NCI-H1105 treated with DMSO at 0.1 percent for 48 hours (cell line): ENCODE measurements at regions not wholly inside any gene's neighbourhood (a gene's known extent, or its start where the extent isn't known, plus 50 kb on each side); places are given as distances from the start of the nearest gene placed in this dataset.

ENCODE experiments used
- DNase-seq: peaks from one replicate; lab custom pipeline; 2025; lab: John Stamatoyannopoulos, UW

DNA sequence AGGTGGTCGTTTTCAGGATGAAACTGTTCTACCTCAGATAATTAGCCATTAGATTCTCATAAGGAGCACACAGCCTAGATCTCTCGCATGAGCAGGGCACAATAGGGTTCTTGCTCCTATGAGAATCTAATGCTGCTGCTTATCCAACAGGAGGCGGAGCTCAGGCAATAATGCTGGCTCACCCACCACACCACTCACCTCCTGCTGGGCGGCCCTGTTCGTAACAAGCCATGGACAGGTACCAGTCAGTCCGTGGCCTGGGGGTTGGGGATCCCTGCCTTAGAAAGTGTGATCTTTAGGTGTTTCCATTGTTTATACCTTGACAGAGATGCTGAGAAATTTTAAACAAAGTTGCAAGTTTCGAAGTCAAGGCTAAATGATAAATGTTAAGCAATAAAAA is 344.6 kb upstream of the HTR2A start:
- no peak for DNase-seq

- DNase-seq, result no peak
These were observed 342.2 kb upstream of the HTR2A start for GRCh38 chr13:47239025-47239424.

- no peak for DNase-seq
These were observed 340.7 kb upstream of the HTR2A start for GRCh38 chr13:47237571-47237970.

GRCh38 chr13:47233734-47234133 is 336.9 kb upstream of the HTR2A start:
- DNase-seq, result no peak

GRCh38 chr13:47232516-47232915 is 335.7 kb upstream of the HTR2A start:
- no peak for DNase-seq

DNA sequence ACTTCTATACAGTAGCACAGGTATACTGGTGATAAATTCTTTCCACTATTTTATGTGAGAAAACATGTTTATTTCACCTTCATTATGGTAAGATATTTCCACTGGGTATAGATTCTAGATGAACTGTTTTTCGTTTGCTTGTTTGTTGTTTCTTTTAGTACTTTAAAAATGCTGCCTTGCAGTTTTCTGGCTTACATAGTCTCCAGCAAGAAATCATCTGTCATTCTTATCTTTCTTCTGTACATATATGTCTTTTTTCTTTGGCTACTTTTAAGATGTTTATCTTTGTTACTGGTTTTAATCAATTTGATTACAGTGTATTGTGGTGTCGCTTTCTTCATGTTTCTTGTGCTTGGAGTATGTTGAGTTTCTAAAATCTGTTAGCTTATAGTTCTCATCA is 333.3 kb upstream of the HTR2A start:
- DNase-seq, result no peak

GRCh38 chr13:47226516-47226915 is 329.7 kb upstream of the HTR2A start:
- no peak for DNase-seq

- DNase-seq, result no peak
These were observed 323.7 kb upstream of the HTR2A start for GRCh38 chr13:47220453-47221140.

DNA sequence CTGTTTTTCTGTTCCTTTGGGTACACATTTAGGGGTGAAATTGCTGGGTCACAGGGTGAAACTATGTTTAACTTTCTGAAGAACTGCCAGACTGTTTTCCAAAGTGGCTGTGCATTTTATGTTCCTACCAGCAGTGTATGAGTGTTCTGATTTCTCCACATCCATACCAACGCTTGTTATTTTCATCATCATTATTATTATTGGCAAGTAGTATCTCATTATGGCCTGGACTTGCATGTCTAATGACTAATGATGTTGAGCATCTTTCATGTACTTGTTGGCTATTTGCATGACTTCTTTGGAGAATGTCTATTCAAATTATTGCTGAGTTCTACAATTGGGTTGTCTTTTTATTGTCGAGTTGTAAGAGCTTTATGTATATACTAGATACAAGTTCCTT is 321.8 kb upstream of the HTR2A start:
- DNase-seq, result no peak

DNA sequence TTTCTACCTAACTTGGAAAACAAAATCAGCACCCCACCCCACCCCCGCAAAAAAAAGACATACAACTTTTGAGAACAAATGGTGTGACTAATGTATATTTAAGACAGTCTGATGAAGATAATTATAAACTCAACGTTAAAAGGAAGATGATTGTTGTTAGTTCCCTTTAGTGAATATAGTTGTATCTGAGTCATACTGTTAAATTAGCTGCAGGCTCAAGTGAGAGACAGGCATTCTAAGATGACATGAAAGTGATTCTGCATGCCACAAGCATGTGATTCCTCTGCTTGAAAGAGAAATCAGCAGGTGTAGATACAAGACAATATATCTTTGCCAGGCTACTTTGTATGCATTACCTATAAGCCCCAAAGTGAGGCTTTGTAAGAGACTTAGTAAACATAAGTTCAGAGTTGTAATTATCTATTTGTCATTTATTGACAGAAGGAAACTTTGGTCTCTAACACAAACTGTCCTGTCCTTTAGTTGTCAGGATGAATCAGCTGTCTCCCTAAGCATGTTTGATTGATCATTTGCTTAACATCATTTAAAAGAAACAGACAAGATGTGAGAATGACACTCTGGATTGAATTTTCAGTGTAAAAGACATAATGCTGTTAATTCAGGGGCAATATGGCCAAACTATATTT is 319.4 kb upstream of the HTR2A start:
- no peak for DNase-seq

GRCh38 chr13:47215736-47216135 is 318.9 kb upstream of the HTR2A start:
- DNase-seq, result no peak

DNA sequence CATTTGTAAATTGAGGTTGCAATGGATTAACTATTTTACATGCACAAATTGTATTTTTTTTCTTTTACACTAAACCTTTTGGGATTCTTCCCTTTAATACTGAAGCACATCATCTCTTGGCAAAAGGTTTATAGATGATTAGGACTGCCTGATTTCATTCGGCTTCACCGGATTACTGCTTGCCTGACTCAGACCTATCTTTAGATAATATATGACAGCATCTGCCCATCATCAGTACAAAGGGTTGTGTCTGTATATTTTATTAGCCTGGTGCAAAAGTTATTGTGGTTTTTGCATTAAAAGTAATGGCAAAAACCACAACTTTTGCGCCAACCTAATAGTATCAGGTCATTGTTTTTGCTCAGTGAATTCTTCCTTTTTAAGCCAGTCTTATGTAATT is 316.2 kb upstream of the HTR2A start:
- no peak for DNase-seq

- DNase-seq, result no peak
These were observed 314.3 kb upstream of the HTR2A start for GRCh38 chr13:47211106-47211505.

- no peak for DNase-seq
These were observed 309.3 kb upstream of the HTR2A start for GRCh38 chr13:47206111-47206510.

GRCh38 chr13:47190696-47191305 is 293.9 kb upstream of the HTR2A start:
- DNase-seq, result no peak

DNA sequence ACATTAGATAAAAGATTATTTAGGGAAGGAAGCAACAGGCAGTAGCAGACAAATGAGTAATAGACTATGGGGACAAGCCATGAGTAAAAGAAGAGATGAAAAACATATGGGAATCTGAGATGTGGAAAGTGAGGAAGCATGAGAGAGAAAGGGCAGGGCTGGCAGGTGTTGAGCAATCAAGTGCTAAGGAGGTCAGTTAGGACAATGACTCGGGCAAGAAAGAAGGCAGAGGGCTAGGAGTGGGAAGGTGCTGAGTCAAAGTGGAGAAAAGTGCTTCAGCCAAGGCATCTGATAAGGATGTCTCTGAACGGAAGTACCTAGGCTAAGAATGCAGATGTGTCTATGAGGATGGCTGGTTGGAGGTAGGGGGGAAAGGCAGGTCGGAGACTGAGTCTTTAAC is 291.9 kb upstream of the HTR2A start:
- DNase-seq, result no peak

DNA sequence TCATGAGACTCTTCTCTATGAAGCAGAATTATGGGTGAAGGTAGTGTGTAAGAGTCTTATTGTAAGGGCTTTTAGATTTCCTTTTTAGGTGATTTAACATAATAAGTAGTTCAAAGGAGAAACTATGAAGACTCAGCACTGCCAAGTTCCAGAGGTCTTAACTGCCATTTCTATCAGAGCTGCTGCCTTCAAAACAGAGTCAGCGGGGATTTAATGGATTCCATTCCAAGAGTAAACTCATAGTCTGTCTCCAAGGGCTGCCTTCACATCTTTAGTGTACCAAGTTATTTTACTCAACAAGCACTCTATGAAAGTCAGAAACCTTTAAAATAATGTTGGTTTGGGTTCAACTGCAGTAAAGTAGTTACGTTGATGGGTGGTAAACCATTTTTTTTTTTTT is 289.6 kb upstream of the HTR2A start:
- DNase-seq, result no peak

DNA sequence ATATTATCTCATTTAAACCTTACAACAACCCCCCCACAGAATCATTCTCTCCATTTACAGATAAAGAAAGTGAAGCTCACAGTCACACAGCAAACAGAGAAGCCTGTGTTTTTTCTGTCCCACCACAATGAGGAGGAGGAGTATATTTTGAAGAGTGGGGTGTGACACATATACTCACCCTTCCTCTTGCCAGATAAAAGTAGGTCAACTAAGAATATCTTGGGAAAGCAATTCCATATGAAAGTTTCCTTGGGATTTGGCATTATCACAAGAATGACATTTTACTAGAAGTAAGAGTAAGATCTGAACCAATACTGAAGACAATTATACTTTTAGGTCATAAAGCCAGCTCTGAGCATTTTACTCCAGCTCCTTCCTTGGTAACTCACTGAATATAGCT is 287.5 kb upstream of the HTR2A start:
- DNase-seq, result no peak

DNA sequence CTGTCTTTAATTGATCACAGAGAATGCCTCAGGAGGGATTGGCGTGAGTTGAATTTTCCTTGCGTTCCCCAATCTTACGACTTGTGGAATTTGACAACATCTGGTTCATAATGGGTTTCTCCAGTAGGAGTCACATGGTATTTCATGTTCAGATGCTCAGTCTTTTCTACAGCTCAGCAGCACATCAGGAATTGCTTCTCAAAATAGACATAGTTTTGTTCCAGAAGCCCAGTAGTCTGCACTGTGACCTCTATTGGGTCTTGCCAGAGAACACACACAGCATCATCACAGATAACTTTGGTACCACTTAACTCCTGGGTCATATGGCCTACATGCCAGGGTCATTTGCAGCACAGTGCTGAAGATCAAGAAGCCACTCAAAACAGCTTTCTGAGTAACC is 282.5 kb upstream of the HTR2A start:
- DNase-seq, result no peak

GRCh38 chr13:47178090-47178950 is 281.5 kb upstream of the HTR2A start:
- DNase-seq, result no peak

GRCh38 chr13:47175172-47175866 is 278.5 kb upstream of the HTR2A start:
- DNase-seq, result no peak

GRCh38 chr13:47170971-47171370 is 274.1 kb upstream of the HTR2A start:
- no peak for DNase-seq
